B cell (primary cell): ENCODE measurements at regions not wholly inside any gene's neighbourhood (a gene's known extent, or its start where the extent isn't known, plus 50 kb on each side); places are given as distances from the start of the nearest gene placed in this dataset.

Experiments used
- ATAC-seq: fragments of 200-7000 bp; cut with Tn5 transposase; one replicate; pipeline ENCODE4 v1.10.0; 2021; ENCODE audit warnings: low read depth, mild to moderate bottlenecking, moderate number of reproducible peaks, moderate library complexity
- CTCF ChIA-PET: fragments of 350-600 bp; sonication (Branson Sonifier 250); formaldehyde crosslinking; loops from one replicate; lab custom pipeline; 2021; ENCODE audit warnings: antibody characterized with exemption, inconsistent platforms; lab: Charles Lee
- POLR2A ChIA-PET: fragments of 350-600 bp; sonication (Branson Sonifier 250); formaldehyde crosslinking; loops from one replicate; lab custom pipeline; 2021; ENCODE audit warnings: antibody characterized with exemption; lab: Charles Lee
- DNase-seq: peaks from one replicate; pipeline ENCODE4 v3.0.0; 2013
- H2AFZ ChIP-seq: 2 replicates; pipeline ENCODE4 v1.6.1; 2012; ENCODE audit warnings: mild to moderate bottlenecking, low read depth, low read length; ENCODE audit not compliant: insufficient read depth, poor library complexity, severe bottlenecking
- H3K27ac ChIP-seq, 2 donors: 1 replicate in 1 of 2; 2 replicates in 1 of 2; pipeline ENCODE4 v1.5.1; 2012 to 2013; ENCODE audit warnings: low read length in 2 of 2, mild to moderate bottlenecking in 2 of 2, moderate library complexity in 1 of 2
- H3K27me3 ChIP-seq, 4 experiments: fragments of 200-600 bp in 1 of 4; sonication (generic) in 1 of 4; replicated peaks in 1 of 4; 1 replicate in 2 of 4; 2 replicates in 2 of 4; pipeline versions ENCODE4 v1.6.1 to v1.7.0; 2013 to 2016; ENCODE audit warnings: low read length in 3 of 4, mild to moderate bottlenecking in 2 of 4, mixed read lengths in 1 of 4, moderate library complexity in 1 of 4; ENCODE audit not compliant: insufficient read depth in 4 of 4, control insufficient read depth in 3 of 4; ENCODE audit errors: control extremely low read depth in 1 of 4
- H3K36me3 ChIP-seq, 2 experiments: replicated peaks in 1 of 2; 1 replicate in 1 of 2; 2 replicates in 1 of 2; pipeline versions ENCODE4 v1.6.1 to v1.7.1; 2013; ENCODE audit warnings: low read length in 1 of 2; ENCODE audit not compliant: insufficient read depth in 2 of 2, control insufficient read depth in 1 of 2; ENCODE audit errors: control extremely low read depth in 1 of 2, extremely low read depth in 1 of 2
- H3K4me1 ChIP-seq, 2 donors: fragments of 200-600 bp in 1 of 2; sonication (generic) in 1 of 2; 1 replicate in 1 of 2; 2 replicates in 1 of 2; pipeline versions ENCODE4 v1.5.1 to v1.6.1; 2013 to 2017; ENCODE audit warnings: low read length in 2 of 2; ENCODE audit not compliant: control insufficient read depth in 2 of 2, insufficient read depth in 2 of 2
- H3K4me2 ChIP-seq: replicated peaks from 2 replicates; pipeline ENCODE3; 2012; ENCODE audit warnings: mild to moderate bottlenecking, low read depth, low read length; ENCODE audit not compliant: poor library complexity, severe bottlenecking
- H3K4me3 ChIP-seq, 5 experiments: fragments of 200-600 bp in 1 of 5; sonication (generic) in 1 of 5; 1 replicate in 3 of 5; 2 replicates in 2 of 5; pipeline versions ENCODE4 v1.5.1 to v1.7.0; 2011 to 2016; ENCODE audit warnings: low read length in 4 of 5, mild to moderate bottlenecking in 4 of 5, low read depth in 2 of 5, control low read depth in 1 of 5, moderate library complexity in 1 of 5; ENCODE audit not compliant: insufficient read depth in 1 of 5; ENCODE audit errors: control extremely low read depth in 1 of 5, extremely low read depth in 1 of 5
- H3K79me2 ChIP-seq: fragments of 200-600 bp; sonication (generic); one replicate; pipeline ENCODE4 v1.6.0; 2016; ENCODE audit warnings: low read length; ENCODE audit not compliant: control insufficient read depth, insufficient read depth
- H3K9ac ChIP-seq: fragments of 200-600 bp; sonication (generic); 2 replicates; pipeline ENCODE4 v1.6.1; 2017; ENCODE audit warnings: mild to moderate bottlenecking, low read length, moderate library complexity
- H3K9me3 ChIP-seq, 3 donors: one replicate each; pipeline versions ENCODE4 v1.6.1 to v1.7.1; 2013; ENCODE audit warnings: low read length in 2 of 3; ENCODE audit not compliant: control insufficient read depth in 2 of 3, insufficient read depth in 1 of 3; ENCODE audit errors: control extremely low read depth in 1 of 3
- H4K20me1 ChIP-seq: 2 replicates; pipeline ENCODE4 v1.6.0; 2012; ENCODE audit warnings: mild to moderate bottlenecking, low read length; ENCODE audit not compliant: insufficient read depth, control insufficient read depth, poor library complexity, severe bottlenecking
- H3K27ac Mint-ChIP-seq: one replicate; pipeline ENCODE4 v1.8.0; 2021; ENCODE audit warnings: mixed read lengths
- H3K27me3 Mint-ChIP-seq: one replicate; pipeline ENCODE4 v1.8.0; 2021; ENCODE audit warnings: mixed read lengths
- H3K4me1 Mint-ChIP-seq: one replicate; pipeline ENCODE4 v1.8.0; 2021; ENCODE audit warnings: mixed read lengths
- H3K4me3 Mint-ChIP-seq: one replicate; pipeline ENCODE4 v1.8.0; 2021; ENCODE audit warnings: mixed read lengths
- H3K9me3 Mint-ChIP-seq: one replicate; pipeline ENCODE4 v1.8.0; 2022; ENCODE audit warnings: mixed read lengths; ENCODE audit not compliant: insufficient read depth
- EZH2 ChIP-seq: IDR thresholded peaks from 2 replicates; pipeline ENCODE4 v1.6.1; 2012; ENCODE audit warnings: borderline replicate concordance, low read depth, mild to moderate bottlenecking, moderate library complexity, low read length; ENCODE audit not compliant: insufficient read depth, poor library complexity, severe bottlenecking
- WGBS: methylation state at CpG from one replicate; pipeline ENCODE4 v1.1.5; 2013; ENCODE audit warnings: missing lambda C conversion rate; ENCODE audit not compliant: insufficient coverage; 5-methylcytosine and 5-hydroxymethylcytosine counted together
- intact Hi-C: fragments of 100-400 bp; cut with micrococcal nuclease; formaldehyde crosslinking; loops from one replicate; pipeline ENCODE4 v1.10.0; 2022
- TF ChIP-seq, protein P1 (sequence below): fragments of 200-600 bp; IDR thresholded peaks from one replicate; pipeline ENCODE4 v1.8.0; 2022; ENCODE audit warnings: antibody characterized with exemption, mild to moderate bottlenecking

GRCh38 chrX:113009837-113010236 is 169.2 kb upstream of the AMOT start:
- Histone ChIP-seq H3K36me3 (no peaks in the 10 kb centered on the region), H3K4me1 (no peaks in the 10 kb centered on the region), H3K9me3 (no peaks in the 10 kb centered on the region), H2AFZ (no peak overlapping the region), H3K79me2 (no peaks in the 10 kb centered on the region), H3K9ac (no peak overlapping the region), H3K4me2 (no peak overlapping the region), H3K27me3 (no peaks in the 10 kb centered on the region), H3K27ac (no peak overlapping the region), H3K4me3 (no peak overlapping the region), H4K20me1 (no peaks in the 10 kb centered on the region)
- DNase-seq (no peak), ATAC-seq (no peak)
- POLR2A ChIA-PET, result no interaction called here
- CTCF ChIA-PET, result no interaction called here
- Mint-ChIP-seq H3K4me1 (no peaks in the 10 kb centered on the region), H3K27me3 (no peaks in the 10 kb centered on the region), H3K9me3 (no peaks in the 10 kb centered on the region), H3K4me3 (no peak overlapping the region), H3K27ac (no peak overlapping the region)
- WGBS, result no CpG with 5 or more reads among the region's 1 CpG
- TF ChIP-seq EZH2, result no peak
- TF ChIP-seq, protein P1, sequence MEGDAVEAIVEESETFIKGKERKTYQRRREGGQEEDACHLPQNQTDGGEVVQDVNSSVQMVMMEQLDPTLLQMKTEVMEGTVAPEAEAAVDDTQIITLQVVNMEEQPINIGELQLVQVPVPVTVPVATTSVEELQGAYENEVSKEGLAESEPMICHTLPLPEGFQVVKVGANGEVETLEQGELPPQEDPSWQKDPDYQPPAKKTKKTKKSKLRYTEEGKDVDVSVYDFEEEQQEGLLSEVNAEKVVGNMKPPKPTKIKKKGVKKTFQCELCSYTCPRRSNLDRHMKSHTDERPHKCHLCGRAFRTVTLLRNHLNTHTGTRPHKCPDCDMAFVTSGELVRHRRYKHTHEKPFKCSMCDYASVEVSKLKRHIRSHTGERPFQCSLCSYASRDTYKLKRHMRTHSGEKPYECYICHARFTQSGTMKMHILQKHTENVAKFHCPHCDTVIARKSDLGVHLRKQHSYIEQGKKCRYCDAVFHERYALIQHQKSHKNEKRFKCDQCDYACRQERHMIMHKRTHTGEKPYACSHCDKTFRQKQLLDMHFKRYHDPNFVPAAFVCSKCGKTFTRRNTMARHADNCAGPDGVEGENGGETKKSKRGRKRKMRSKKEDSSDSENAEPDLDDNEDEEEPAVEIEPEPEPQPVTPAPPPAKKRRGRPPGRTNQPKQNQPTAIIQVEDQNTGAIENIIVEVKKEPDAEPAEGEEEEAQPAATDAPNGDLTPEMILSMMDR, result no peak
- intact Hi-C loops, result no loop called here

DNA sequence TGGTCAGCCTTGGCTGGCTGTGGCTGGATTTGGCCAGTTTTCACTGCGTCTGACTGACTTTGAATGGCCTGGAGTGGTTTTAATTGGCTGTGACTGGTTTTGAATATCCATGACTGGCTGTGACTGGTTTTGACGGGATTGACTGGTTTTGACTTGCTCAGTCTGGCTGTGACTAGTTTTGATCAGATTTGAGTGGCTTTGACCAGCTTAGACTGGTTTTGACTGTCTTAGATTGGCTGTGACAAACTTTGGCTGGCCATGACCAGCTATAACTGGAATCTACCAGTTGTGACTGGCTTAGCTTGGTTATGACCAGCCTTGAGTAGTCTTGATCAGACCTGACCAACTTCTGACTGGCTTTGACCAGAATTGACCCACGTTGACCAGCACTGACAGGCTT is 168.4 kb upstream of the AMOT start:
- Histone ChIP-seq H4K20me1 (no peaks in the 10 kb centered on the region), H3K4me1 (no peaks in the 10 kb centered on the region), H3K4me2 (no peak overlapping the region), H3K4me3 (no peak overlapping the region), H3K27me3 (no peaks in the 10 kb centered on the region), H3K9ac (no peak overlapping the region), H2AFZ (no peak overlapping the region), H3K36me3 (no peaks in the 10 kb centered on the region), H3K27ac (no peak overlapping the region), H3K79me2 (no peaks in the 10 kb centered on the region), H3K9me3 (no peaks in the 10 kb centered on the region)
- no peaks in the 10 kb centered on the region for H3K27me3 Mint-ChIP-seq
- H3K9me3 Mint-ChIP-seq, result no peaks in the 10 kb centered on the region
- WGBS, result 78% methylated on average over 3 of the region's 3 CpGs
- DNase-seq, result no peak
- no peak overlapping the region for H3K27ac Mint-ChIP-seq
- POLR2A ChIA-PET, result no interaction called here
- CTCF ChIA-PET, result no interaction called here
- ATAC-seq, result no peak
- intact Hi-C loops, result no loop called here
- H3K4me3 Mint-ChIP-seq, result no peak overlapping the region
- H3K4me1 Mint-ChIP-seq, result no peaks in the 10 kb centered on the region
- TF ChIP-seq, protein P1, result no peak
- TF ChIP-seq EZH2, result no peak
